HuH-7 (cell line): ENCODE measurements at regions not wholly inside any gene's neighbourhood (a gene's known extent, or its start where the extent isn't known, plus 50 kb on each side); places are given as distances from the start of the nearest gene placed in this dataset.
"Not testable (repeated sequence)": the region's sequence is repeated elsewhere in the genome, so short reads cannot be mapped to it uniquely, and the experiment has no call there.

Experiments used
- DNase-seq: peaks from one replicate; pipeline ENCODE4 v3.0.0; 2011; ENCODE audit warnings: low spot score

- not testable (repeated sequence) for DNase-seq
Measured at GRCh38 chr6:27585316-27585715, 112.4 kb upstream of the ZNF184 start.

GRCh38 chr6:27584326-27584725 lies 111.4 kb upstream of the ZNF184 start:
- no peak for DNase-seq

DNA sequence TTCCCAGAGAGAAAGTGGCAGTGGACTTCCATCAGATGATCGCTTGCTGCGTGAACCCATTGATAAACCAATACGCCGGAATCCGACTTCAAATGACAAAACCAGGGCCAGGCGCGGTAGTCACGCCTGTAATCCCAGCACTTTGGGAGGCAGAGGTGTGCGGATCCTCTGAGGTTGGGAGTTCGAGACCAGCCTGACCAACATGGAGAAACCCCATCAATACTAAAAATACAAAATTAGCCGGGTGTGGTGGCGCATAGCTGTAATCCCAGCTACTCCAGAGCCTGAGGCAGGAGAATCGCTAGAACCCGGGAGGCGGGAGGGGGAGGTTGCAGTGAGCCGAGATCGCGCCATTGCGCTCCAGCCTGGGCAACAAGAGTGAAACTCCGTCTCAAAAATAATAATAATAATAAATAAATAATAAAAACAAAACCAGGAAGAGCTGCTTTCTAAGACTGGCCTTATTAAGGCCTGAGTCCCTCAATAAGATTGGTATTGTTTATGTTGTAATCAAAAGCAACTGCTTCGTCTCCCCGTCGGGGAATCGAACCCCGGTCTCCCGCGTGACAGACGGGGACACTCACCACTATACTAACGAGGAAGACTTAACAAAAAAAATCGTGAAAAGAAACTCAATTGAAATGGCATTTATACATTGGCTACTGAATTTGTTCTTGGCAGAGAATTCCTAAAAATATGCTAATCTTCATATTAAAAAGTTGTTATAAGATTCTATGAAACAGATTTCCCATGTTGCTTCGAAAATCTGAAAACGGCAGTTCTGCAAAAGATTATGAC lies 110.2 kb upstream of the ZNF184 start:
- peak; percentile 41 for DNase-seq

GRCh38 chr6:27579973-27580372 lies 107.1 kb upstream of the ZNF184 start:
- DNase-seq: no peak

DNA sequence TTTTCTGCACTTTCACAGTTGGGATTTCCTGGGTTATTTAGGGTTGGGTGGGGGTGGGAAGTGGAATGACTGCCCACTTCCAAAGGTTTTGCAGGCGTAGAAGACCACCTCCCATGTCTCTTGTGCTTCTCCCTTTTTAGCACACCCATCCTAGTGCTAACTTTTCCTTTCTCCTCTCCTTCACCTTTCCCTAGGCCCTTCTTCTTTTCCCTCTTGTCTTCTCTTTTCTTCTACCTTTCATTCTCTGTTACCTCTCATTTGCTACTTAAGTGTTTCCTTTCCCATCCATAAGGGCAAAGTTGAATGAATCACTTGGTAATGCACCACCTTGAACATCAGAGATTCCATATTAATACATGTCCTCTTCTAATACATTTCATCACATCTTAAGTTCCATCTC lies 105.0 kb upstream of the ZNF184 start:
- no peak for DNase-seq

GRCh38 chr6:27575594-27576361 lies 102.9 kb upstream of the ZNF184 start:
- DNase-seq: no peak

GRCh38 chr6:27568226-27568897 lies 95.5 kb upstream of the ZNF184 start:
- DNase-seq: no peak

- DNase-seq: no peak
Measured at GRCh38 chr6:27565839-27566779, 93.2 kb upstream of the ZNF184 start.

GRCh38 chr6:27562027-27562410 lies 89.1 kb upstream of the ZNF184 start:
- DNase-seq: no peak

GRCh38 chr6:27558028-27558724 lies 85.3 kb upstream of the ZNF184 start:
- no peak for DNase-seq

- DNase-seq: no peak
Measured at GRCh38 chr6:27556406-27556805, 83.5 kb upstream of the ZNF184 start.

GRCh38 chr6:27553123-27553904 lies 80.4 kb upstream of the ZNF184 start:
- DNase-seq: peak; percentile 18

- no peak for DNase-seq
Measured at GRCh38 chr6:27551607-27552006, 78.7 kb upstream of the ZNF184 start.

DNA sequence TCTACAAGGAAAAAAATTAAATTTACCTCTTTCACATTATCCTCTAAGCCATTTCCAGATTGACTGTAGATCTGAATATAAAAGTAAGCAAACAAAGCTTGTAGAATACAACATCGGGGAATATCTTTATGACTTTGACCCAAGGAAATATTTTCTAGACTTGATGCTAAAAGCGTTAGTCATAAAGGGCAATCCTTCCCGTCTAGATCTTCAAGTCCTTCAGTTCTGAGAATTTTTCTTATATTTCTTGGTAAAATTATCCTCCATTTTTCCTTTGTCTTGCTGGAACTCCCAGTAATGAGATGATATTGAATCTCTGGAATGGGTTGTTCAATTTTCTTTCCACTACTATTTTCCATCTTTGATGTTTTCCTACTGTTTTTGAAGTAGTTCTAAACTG lies 77.8 kb upstream of the ZNF184 start:
- DNase-seq: no peak

GRCh38 chr6:27549241-27549598 lies 76.3 kb upstream of the ZNF184 start:
- DNase-seq: not testable (repeated sequence)

DNA sequence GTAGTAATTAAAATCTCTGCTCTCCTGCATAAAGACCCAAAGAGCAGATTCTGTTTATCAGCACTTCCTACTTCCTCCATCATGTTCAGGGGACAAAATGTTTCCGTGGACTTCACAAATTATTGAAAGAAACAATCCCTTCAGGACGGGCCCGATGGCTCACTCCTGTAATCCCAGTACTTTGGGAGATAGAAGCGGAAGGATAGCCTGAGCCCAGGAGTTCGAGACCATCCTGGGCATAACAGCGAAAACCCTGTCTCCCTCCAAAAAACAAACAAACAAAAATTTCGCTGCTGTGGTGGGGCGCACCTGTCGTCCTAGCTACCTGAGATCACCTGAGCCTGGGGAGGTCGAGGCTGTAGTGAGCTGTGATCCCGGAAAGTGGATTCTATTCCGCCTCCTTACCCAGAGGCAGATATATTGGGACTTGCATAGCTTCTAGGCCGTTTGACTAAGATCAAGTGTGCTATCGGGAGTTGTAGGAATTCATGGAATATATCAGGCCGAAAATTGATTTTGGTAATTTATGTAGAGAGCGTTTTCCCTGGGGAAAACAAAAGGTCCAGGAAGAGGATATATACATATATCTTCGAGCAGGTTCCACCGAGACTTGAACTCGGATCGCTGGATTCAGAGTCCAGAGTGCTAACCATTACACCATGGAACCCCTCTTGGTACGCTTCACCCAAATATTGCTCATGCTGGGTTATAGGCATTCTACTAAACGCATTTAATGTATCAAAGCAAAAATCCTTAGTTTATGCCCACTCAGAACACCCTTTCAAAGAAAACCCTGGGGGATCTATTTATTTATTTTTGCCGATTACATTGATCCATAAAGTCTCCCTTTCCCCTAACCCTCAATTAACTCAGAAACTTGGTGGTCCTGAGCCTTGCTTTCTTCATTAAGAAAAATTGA lies 74.5 kb upstream of the ZNF184 start:
- no peak for DNase-seq

GRCh38 chr6:27546522-27546921 lies 73.6 kb upstream of the ZNF184 start:
- DNase-seq: no peak

DNA sequence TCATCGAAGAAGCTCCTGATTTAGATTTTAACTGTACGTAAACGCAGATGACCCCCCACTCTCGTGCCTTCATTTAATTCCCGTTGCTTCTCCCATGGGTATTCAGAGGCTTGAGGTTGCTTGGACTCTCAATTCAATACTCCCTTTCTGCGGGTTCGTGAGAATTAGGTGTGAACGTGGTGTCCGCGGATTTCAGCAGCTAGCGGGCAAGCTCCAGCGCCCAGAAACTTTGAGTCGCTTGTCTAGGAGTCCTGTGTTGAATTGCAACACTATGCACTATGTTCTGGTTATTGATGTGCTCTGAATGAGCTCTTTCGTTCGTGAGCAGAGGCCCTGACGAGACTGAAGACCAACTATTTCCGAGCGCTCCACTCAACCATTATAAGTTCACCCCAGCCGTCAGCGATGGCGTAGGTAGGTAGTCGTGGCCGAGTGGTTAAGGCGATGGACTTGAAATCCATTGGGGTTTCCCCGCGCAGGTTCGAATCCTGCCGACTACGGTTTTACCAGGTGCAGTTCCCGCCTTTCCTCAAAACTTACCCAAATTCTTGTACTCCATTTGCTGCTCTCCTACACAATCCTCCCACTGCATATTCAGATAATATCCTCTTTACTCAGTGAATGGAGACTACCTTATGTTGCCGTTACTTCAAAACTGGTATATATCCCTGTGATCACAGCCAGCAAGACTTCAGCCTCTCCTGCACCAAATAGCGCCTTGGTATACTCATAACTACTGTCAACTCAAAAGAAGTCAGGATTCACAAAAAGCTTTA lies 72.6 kb upstream of the ZNF184 start:
- DNase-seq: peak; percentile 25
